ENCODE measurements at regions not wholly inside any gene's neighbourhood (a gene's known extent, or its start where the extent isn't known, plus 50 kb on each side); places are given as distances from the start of the nearest gene placed in this dataset.

DNA sequence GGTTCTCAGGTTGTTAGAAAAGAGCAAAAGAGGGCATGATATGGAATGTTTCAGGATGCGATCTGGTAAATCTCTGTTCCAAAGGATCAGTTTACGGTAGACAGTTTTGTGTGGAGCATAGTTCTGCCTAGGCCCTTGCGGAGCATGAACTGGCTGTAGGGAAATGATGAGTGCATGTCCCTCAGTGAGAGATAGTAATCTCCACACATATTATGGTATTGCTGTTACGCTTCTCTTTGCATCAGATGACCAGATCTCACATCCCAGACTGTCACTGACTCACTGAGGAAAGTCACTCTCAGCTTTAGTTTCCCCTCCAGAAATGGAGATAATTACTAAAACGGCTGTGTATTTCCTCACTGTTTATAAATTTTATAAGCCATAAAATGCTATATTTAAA, 836.0 kb downstream of the JRKL start:
- H3K27ac Mint-ChIP-seq: no peak overlapping the region
- Histone ChIP-seq H3K79me2 (ENCODE audit: insufficient read depth, low read length) (no peaks in the 10 kb centered on the region), H3K56ac (ENCODE audit: insufficient read length, low read depth, low read length) (no peak overlapping the region), H3K79me1 (ENCODE audit: insufficient read depth, low read depth, low read length, poor library complexity, severe bottlenecking) (no peaks in the 10 kb centered on the region), H2BK5ac (ENCODE audit: insufficient read length, low read length) (no peak overlapping the region), H3K4ac (ENCODE audit: low read depth, low read length) (no peak overlapping the region), H3K18ac (ENCODE audit: insufficient read length, low read depth, low read length) (no peak overlapping the region), H2AFZ (ENCODE audit: low read length) (no peak overlapping the region), H3K14ac (ENCODE audit: insufficient read depth, low read length) (no peak overlapping the region), H3T11ph (ENCODE audit: low read length) (no peak overlapping the region), H2BK120ac (ENCODE audit: low read depth, low read length, poor library complexity, severe bottlenecking) (no peak overlapping the region), H2BK12ac (ENCODE audit: insufficient read length, low read depth, low read length) (no peak overlapping the region), H2AK5ac (ENCODE audit: insufficient read length, low read length) (no peak overlapping the region), H4K8ac (replicated peaks; ENCODE audit: insufficient read length, low read depth, low read length) (no peak overlapping the region), H2BK15ac (ENCODE audit: low read depth, low read length) (no peak overlapping the region), H2BK20ac (ENCODE audit: low read depth, low read length, poor library complexity, severe bottlenecking) (no peak overlapping the region), H3K23ac (ENCODE audit: insufficient read length, low read depth, low read length) (no peak overlapping the region), H3K27me3 (ENCODE audit: insufficient read depth, low read length) (no peaks in the 10 kb centered on the region), H4K91ac (ENCODE audit: insufficient read length, low read depth, low read length) (no peak overlapping the region), H4K5ac (ENCODE audit: insufficient read length, low read depth, low read length) (no peak overlapping the region), H4K20me1 (ENCODE audit: control insufficient read depth, insufficient read depth, insufficient read length) (no peaks in the 10 kb centered on the region), H3K9me3 (ENCODE audit: control insufficient read depth, low read depth, low read length) (no peaks in the 10 kb centered on the region), H3K27ac (ENCODE audit: insufficient read length, low read depth, low read length) (no peak overlapping the region), H3K9ac (ENCODE audit: extremely low read depth, insufficient read length, low read length) (no peak overlapping the region), H3K23me2 (ENCODE audit: insufficient read length, low read depth, low read length, poor library complexity, severe bottlenecking) (no peaks in the 10 kb centered on the region), H3K4me2 (ENCODE audit: insufficient read depth, insufficient read length, low read length) (no peak overlapping the region), H3K4me1 (ENCODE audit: insufficient read depth, low read length) (no peaks in the 10 kb centered on the region)
- no peak for DNase-seq
- no peaks in the 10 kb centered on the region for H3K4me1 Mint-ChIP-seq
- no peaks in the 10 kb centered on the region for H3K27me3 Mint-ChIP-seq (ENCODE audit: low read depth)
- H3K9me3 Mint-ChIP-seq: no peaks in the 10 kb centered on the region
- TF ChIP-seq, protein P1, sequence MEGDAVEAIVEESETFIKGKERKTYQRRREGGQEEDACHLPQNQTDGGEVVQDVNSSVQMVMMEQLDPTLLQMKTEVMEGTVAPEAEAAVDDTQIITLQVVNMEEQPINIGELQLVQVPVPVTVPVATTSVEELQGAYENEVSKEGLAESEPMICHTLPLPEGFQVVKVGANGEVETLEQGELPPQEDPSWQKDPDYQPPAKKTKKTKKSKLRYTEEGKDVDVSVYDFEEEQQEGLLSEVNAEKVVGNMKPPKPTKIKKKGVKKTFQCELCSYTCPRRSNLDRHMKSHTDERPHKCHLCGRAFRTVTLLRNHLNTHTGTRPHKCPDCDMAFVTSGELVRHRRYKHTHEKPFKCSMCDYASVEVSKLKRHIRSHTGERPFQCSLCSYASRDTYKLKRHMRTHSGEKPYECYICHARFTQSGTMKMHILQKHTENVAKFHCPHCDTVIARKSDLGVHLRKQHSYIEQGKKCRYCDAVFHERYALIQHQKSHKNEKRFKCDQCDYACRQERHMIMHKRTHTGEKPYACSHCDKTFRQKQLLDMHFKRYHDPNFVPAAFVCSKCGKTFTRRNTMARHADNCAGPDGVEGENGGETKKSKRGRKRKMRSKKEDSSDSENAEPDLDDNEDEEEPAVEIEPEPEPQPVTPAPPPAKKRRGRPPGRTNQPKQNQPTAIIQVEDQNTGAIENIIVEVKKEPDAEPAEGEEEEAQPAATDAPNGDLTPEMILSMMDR (conservative IDR thresholded peaks at IDR 0.05): no peak
- WGBS (ENCODE audit: extremely low coverage, insufficient read length, low lambda C conversion rate): no CpG with 5 or more reads among the region's 5 CpGs
- no peak overlapping the region for H3K4me3 Mint-ChIP-seq
- H3K36me3 Mint-ChIP-seq (ENCODE audit: insufficient read depth in 1 of 3, low read depth in 3 of 3): no peaks in the 10 kb centered on the region
